ENCODE measurements at regions not wholly inside any gene's neighbourhood (a gene's known extent, or its start where the extent isn't known, plus 50 kb on each side); places are given as distances from the start of the nearest gene placed in this dataset.

DNA sequence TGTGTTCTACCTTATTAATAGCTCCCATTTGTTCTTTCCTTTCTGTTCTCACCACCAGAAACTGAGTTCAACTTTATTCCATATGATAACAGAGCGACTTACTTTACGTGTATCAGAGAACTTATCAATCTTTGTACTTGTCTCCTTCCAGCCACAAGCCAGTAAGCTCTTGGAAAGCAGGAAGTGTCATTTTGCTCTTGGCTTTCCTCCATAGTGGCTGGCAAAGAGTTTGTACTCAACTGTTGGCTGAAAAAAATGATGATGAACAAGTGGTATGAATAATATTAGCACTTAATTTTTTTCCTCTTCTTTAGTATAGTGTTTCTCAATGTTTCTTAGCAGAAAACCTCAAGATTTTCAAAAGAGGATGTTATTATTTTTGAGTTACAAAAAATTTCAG lies 182.4 kb upstream of the TOM1L1 start:
- no peak overlapping the region for H3K9ac ChIP-seq (ENCODE audit: low read depth, low read length)
- no peak overlapping the region for H3K23ac ChIP-seq (ENCODE audit: low read depth, low read length)
- ATAC-seq (ENCODE audit: low read depth), result no peak
- H2BK120ac ChIP-seq (ENCODE audit: low read depth, low read length), result no peak overlapping the region
- H3K4me2 ChIP-seq (ENCODE audit: low read depth, low read length), result no peak overlapping the region
- H3K36me3 ChIP-seq (ENCODE audit: control insufficient read depth, insufficient read depth, low read length), result no peaks in the 10 kb centered on the region
- peaks cover 4% of the 10 kb centered on the region; the same call in 1 of the 2 replicates for H3K9me3 ChIP-seq (ENCODE audit: control insufficient read depth, insufficient read depth, low read length)
- no peak overlapping the region for H3K18ac ChIP-seq (ENCODE audit: low read depth, low read length)
- H2BK20ac ChIP-seq (ENCODE audit: low read depth, low read length), result no peak overlapping the region
- H3K56ac ChIP-seq (ENCODE audit: extremely low read depth, insufficient read depth, low read length), result no peak overlapping the region
- POLR2A ChIA-PET (ENCODE audit: unreplicated experiment), result no interaction called here
- H2AK9ac ChIP-seq (replicated peaks; ENCODE audit: low read depth, low read length, poor library complexity), result no peak overlapping the region
- no peaks in the 10 kb centered on the region for H3K27me3 ChIP-seq (ENCODE audit: control insufficient read depth, insufficient read depth, low read length)
- H3K14ac ChIP-seq (replicated peaks; ENCODE audit: low read depth, low read length), result no peak overlapping the region
- DNase-seq, result no peak
- intact Hi-C loops (cut with micrococcal nuclease), result no loop called here
- no peak overlapping the region for H2AFZ ChIP-seq (replicated peaks; ENCODE audit: low read length, poor library complexity)
- in situ Hi-C loops (cut with MboI; ENCODE audit: low sequenced_read_pairs), result no loop called here
- no peak overlapping the region for H4K8ac ChIP-seq (ENCODE audit: low read depth in 2 of 2, low read length in 2 of 2)
- no peak overlapping the region for H3K4ac ChIP-seq (ENCODE audit: low read depth, low read length)
- H3K27ac ChIP-seq (ENCODE audit: insufficient read depth, low read length), result no peak overlapping the region
- TF ChIP-seq MXI1 (IDR thresholded peaks at IDR 0.05; ENCODE audit: borderline replicate concordance, low read depth, low read length), result no peak
- no peak for TF ChIP-seq RFX5 (IDR thresholded peaks at IDR 0.05; ENCODE audit: low read depth, low read length)
- TF ChIP-seq NFE2L2 (IDR thresholded peaks at IDR 0.05; ENCODE audit: low read depth, low read length), result no peak
- no peak for TF ChIP-seq POLR2A (IDR thresholded peaks at IDR 0.05; ENCODE audit: low read depth, low read length)
- no peak for TF ChIP-seq CEBPB (IDR thresholded peaks at IDR 0.05; ENCODE audit: low read depth, low read length)
- TF ChIP-seq MAZ (IDR thresholded peaks at IDR 0.05; ENCODE audit: borderline replicate concordance, low read depth, low read length), result no peak
- no peak for TF ChIP-seq RCOR1 (IDR thresholded peaks at IDR 0.05; ENCODE audit: insufficient replicate concordance, low read length)
- H3K9me1 ChIP-seq (ENCODE audit: insufficient read depth, low read length), result no peaks in the 10 kb centered on the region
- no peak overlapping the region for H2BK15ac ChIP-seq (ENCODE audit: low read depth, low read length)
- dilution Hi-C loops (cut with HindIII; ENCODE audit: low sequenced_read_pairs, unreplicated experiment), result no loop called here
- no CpG with 5 or more reads among the region's 2 CpGs for WGBS, 2 experiments (ENCODE audit: extremely low coverage in 2 of 2, insufficient read length in 1 of 2)
- H3K79me1 ChIP-seq (ENCODE audit: low read depth in 1 of 2, low read length in 2 of 2), result no peaks in the 10 kb centered on the region
- no peak overlapping the region for H4K91ac ChIP-seq (ENCODE audit: insufficient read depth, low read depth, low read length)
- H4K20me1 ChIP-seq (ENCODE audit: insufficient read depth, low read length), result no peaks in the 10 kb centered on the region
- H3K4me1 ChIP-seq (ENCODE audit: control insufficient read depth, insufficient read depth, low read length), result no peaks in the 10 kb centered on the region
- H3K4me3 ChIP-seq (ENCODE audit: insufficient read depth, low read depth, low read length), result no peak overlapping the region
- BruUV-seq (replicated peaks), result no TSS peak
- no peak overlapping the region for H4K5ac ChIP-seq (ENCODE audit: low read depth, low read length)
- CTCF ChIA-PET, result no interaction called here
- H2AK5ac ChIP-seq (ENCODE audit: low read depth, low read length), result no peak overlapping the region
- no peak overlapping the region for H2BK5ac ChIP-seq (ENCODE audit: low read depth, low read length, poor library complexity, severe bottlenecking)

Data from IMR-90 (cell line).